ENCODE measurements at regions not wholly inside any gene's neighbourhood (a gene's known extent, or its start where the extent isn't known, plus 50 kb on each side); places are given as distances from the start of the nearest gene placed in this dataset.

DNA sequence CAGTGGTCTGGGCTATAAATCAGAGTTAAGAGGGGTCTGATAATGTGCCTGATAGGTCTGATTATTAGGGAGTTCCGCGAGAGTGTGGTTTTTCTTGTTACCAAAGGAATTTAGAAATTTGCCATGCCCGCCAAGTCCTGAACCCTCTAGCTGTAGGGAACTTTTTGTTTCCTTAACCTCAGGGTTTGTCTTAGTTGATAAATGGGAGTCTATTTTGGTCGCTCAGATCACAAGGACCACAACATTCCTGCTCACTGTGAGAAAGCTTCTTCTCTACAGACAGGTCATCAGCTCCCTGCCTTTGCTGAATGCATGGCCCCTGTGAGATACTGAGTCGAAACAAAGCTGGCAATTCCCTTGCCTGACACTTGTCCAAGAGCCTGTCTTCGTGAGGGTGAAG lies 497.8 kb downstream of the HS3ST4 start:
- DNase-seq = no peak
- H3K27ac Mint-ChIP-seq = no peak overlapping the region
- no peak for ATAC-seq

DNA sequence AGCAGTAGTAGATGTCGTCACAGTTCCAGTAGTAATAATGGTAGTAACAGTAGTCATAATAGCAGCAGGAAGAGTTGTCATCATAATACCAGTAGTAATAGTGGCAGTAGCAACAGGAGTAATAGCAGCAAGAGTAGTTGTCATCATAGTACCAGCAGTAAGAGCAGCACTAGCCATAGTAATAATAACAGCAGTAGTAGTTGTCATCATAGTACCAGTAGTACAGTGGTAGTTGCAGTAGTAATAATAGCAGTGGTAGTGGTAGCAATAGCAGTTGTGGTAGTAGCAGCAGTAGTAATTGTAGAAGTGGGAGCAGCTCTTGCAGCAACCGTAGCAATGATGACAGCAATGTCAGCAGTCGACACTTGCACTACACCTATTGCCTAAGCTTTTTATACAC lies 502.8 kb downstream of the HS3ST4 start:
- no peaks in the 10 kb centered on the region for H3K9me3 ChIP-seq (ENCODE audit: control insufficient read depth, low read length, poor library complexity, severe bottlenecking)
- Mint-ChIP-seq H3K4me1 (no peaks in the 10 kb centered on the region), H3K36me3 (ENCODE audit: low read depth) (no peaks in the 10 kb centered on the region), H3K27ac (no peak overlapping the region), H3K4me3 (no peak overlapping the region), H3K27me3 (peaks cover 4% of the 10 kb centered on the region)
- DNase-seq (no peak), ATAC-seq (no peak)

More for the DNA sequence above, 497.8 kb downstream of the HS3ST4 start:
- no peaks in the 10 kb centered on the region for H3K9me3 ChIP-seq (ENCODE audit: control insufficient read depth, low read length, poor library complexity, severe bottlenecking)
- Mint-ChIP-seq H3K27me3 (peaks cover 18% of the 10 kb centered on the region), H3K4me1 (no peaks in the 10 kb centered on the region), H3K4me3 (no peak overlapping the region), H3K36me3 (ENCODE audit: low read depth) (no peaks in the 10 kb centered on the region)

DNA sequence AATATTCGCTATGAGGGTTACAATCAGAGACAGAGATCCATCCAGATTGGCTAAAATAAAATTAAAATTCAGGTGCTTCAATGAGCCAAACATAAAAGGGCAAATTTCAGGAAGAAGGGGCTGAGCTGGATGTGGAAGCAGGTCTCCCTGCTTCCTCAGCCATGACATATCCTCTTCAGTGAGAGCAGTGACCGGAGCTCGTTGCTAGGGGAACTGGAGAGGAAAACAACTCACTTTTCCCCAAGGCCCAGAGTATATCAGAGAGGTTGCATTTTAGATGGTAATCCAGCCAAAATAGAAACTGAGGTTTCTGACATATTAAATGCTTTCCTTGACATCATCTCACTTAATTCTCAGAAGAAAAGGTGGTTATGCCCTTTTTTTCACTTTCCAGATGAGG lies 503.5 kb downstream of the HS3ST4 start:
- ATAC-seq = no peak
- Mint-ChIP-seq H3K4me3 (no peak overlapping the region), H3K27ac (no peak overlapping the region), H3K36me3 (ENCODE audit: low read depth) (no peaks in the 10 kb centered on the region), H3K4me1 (no peaks in the 10 kb centered on the region), H3K27me3 (peaks cover 8% of the 10 kb centered on the region)
- no peak for DNase-seq
- H3K9me3 ChIP-seq (ENCODE audit: control insufficient read depth, low read length, poor library complexity, severe bottlenecking) = no peaks in the 10 kb centered on the region

DNA sequence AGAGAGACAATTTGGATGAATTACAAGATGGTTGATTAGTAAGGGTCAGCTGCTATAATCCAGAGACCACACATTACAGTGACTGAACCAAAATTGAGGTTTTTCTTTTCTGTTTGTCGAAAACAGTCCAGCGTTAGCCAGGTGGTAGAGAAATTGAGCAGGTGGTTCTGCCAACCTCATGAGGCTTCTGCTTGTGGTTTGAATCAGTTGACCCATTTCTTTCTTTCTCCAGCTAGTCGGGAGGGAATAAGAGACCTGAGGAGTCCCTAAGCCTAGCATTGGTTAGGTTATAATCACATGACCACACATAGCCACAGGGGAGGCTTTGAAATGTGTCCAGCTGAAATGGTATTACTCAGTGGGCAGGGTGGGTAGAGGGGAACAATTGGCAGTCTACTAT lies 504.6 kb downstream of the HS3ST4 start:
- Mint-ChIP-seq H3K4me3 (no peak overlapping the region), H3K27ac (no peak overlapping the region), H3K27me3 (peaks cover 11% of the 10 kb centered on the region), H3K4me1 (no peaks in the 10 kb centered on the region), H3K36me3 (ENCODE audit: low read depth) (no peaks in the 10 kb centered on the region)
- no peaks in the 10 kb centered on the region for H3K9me3 ChIP-seq (ENCODE audit: control insufficient read depth, low read length, poor library complexity, severe bottlenecking)
- DNase-seq (no peak), ATAC-seq (no peak)

DNA sequence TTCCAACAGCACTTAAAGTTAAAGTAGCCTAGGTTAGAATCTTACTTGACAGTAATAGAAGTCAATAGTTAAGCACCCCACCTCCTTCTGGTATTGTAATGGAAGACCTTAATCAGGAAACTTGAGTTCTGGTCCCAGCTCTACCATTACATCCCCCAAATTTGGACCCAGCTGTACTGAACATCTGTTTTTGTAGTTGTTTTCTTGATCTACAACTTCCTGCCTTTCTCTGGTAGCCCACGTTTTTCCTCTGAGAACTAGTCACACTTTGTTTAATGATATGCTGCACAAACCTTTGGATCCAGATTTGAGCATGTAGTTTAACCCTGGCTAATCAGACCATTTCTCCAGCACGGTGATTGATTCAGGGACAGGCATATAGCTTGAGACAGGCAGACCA lies 505.0 kb downstream of the HS3ST4 start:
- Mint-ChIP-seq H3K27me3 (peaks cover 11% of the 10 kb centered on the region), H3K4me3 (no peak overlapping the region), H3K4me1 (no peaks in the 10 kb centered on the region), H3K36me3 (ENCODE audit: low read depth) (no peaks in the 10 kb centered on the region), H3K27ac (no peak overlapping the region)
- DNase-seq (no peak), ATAC-seq (no peak)
- no peaks in the 10 kb centered on the region for H3K9me3 ChIP-seq (ENCODE audit: control insufficient read depth, low read length, poor library complexity, severe bottlenecking)

DNA sequence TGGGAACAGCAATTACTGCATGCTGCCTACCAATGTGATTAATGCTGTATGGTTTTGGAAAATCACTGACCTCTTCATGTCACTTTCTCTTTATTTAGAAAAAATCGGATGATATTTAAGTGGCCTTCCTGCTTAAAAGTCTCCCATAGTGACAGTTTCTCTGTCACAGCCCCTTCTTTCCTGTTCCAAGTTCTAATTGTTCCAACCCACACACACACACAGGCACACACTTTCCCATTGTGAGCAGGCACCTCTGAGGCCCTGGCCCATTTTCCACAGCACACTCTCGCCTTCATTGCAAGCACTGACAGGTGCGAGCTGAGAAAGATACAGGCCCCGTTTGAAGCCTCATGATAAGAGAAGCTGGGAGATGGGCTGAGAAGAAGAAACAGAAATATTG lies 505.9 kb downstream of the HS3ST4 start:
- ATAC-seq (no peak), DNase-seq (no peak)
- Mint-ChIP-seq H3K4me3 (no peak overlapping the region), H3K4me1 (no peaks in the 10 kb centered on the region), H3K27me3 (peaks cover 11% of the 10 kb centered on the region), H3K27ac (no peak overlapping the region), H3K36me3 (ENCODE audit: low read depth) (no peaks in the 10 kb centered on the region)
- H3K9me3 ChIP-seq (ENCODE audit: control insufficient read depth, low read length, poor library complexity, severe bottlenecking) = no peaks in the 10 kb centered on the region

DNA sequence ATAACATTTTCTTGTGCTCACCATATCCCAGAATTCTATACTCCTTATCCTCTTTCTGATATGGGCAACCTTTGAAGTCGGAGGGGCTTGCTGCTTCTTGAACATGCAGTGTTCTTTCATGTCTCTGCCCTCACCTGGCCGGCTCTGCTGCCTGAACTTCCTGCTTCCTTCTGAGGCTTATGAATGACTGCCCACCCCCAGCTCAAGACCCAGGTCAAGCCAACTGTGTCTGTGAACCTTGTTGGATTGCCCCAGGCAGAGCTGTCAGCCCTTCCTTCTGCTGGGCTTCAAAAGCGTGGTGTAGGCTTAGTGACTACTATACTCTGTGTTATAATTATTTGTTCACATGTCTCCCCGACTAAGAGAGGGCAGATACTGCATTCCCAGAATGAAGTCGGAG lies 506.5 kb downstream of the HS3ST4 start:
- no peaks in the 10 kb centered on the region for H3K36me3 Mint-ChIP-seq (ENCODE audit: low read depth)
- H3K4me1 Mint-ChIP-seq = no peaks in the 10 kb centered on the region
- DNase-seq (no peak), ATAC-seq (no peak)
- no peak overlapping the region for H3K27ac Mint-ChIP-seq
- H3K9me3 ChIP-seq (ENCODE audit: control insufficient read depth, low read length, poor library complexity, severe bottlenecking) = no peaks in the 10 kb centered on the region
- H3K4me3 Mint-ChIP-seq = no peak overlapping the region
- H3K27me3 Mint-ChIP-seq = peaks cover 11% of the 10 kb centered on the region

DNA sequence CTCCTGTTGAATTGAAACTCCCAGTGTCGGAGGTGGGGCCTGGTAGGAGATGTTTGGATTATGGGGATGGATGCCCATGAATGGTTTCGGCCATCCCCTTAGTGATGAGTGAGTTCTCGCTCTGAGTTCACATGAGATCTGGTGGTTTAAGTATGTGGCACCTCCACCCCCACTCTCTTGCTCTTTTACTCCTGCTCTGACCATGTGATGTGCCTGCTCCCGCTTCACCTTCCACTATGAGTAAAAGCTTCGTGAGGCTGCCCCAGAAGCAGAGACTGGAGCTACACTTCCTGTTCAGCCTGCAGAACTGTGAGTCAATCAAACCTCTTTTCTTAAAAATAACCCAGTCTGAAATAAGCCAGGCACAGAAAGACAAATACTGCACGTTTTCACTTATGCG lies 512.4 kb downstream of the HS3ST4 start:
- H3K27me3 Mint-ChIP-seq = peaks cover 11% of the 10 kb centered on the region
- ATAC-seq (no peak), DNase-seq (no peak)
- no peaks in the 10 kb centered on the region for H3K9me3 ChIP-seq (ENCODE audit: control insufficient read depth, low read length, poor library complexity, severe bottlenecking)
- no peaks in the 10 kb centered on the region for H3K4me1 Mint-ChIP-seq
- H3K27ac Mint-ChIP-seq = no peak overlapping the region
- no peak overlapping the region for H3K4me3 Mint-ChIP-seq
- no peaks in the 10 kb centered on the region for H3K36me3 Mint-ChIP-seq (ENCODE audit: low read depth)

DNA sequence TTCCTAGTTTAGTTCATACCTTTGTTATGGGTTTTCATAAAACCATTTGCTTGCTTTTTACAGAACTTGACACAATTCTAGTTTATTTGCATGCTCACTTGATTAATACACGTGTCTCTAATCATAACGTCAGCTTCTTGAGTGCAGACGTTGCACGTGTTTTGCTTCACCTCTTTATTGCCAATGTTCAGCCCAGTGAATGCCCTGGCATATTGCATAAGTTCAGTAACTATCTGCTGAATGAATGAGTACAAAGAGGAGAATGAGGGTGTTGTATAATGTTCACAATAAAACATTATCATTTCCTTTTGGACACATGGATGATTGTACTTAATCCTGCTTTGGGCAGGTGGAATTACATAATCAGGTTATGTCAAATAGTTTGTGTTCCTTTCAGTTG lies 519.8 kb downstream of the HS3ST4 start:
- Mint-ChIP-seq H3K27ac (no peak overlapping the region), H3K4me3 (no peak overlapping the region), H3K36me3 (ENCODE audit: low read depth) (no peaks in the 10 kb centered on the region), H3K4me1 (no peaks in the 10 kb centered on the region), H3K27me3 (peaks cover 5% of the 10 kb centered on the region)
- ATAC-seq = no peak
- no peaks in the 10 kb centered on the region for H3K9me3 ChIP-seq (ENCODE audit: control insufficient read depth, low read length, poor library complexity, severe bottlenecking)
- DNase-seq = no peak

DNA sequence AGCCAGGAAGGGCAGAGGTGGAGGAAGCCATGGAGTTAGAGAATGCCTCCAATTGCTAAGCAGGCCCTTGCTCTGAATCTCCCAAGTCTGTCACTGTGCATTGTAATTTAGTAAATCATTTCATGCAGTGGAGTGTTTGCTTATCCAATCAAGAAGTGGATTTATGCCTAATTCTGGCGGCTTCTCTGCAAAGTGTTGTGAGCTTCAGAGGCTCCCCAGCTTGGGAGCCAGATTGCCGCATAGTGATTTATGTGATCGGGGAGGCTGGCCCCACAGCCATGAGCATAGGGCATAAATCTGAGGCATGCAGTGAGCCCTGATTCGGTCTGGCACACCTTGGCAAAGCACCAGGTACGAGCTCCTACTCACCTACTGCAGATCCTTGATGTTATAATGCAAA lies 520.8 kb downstream of the HS3ST4 start:
- no peaks in the 10 kb centered on the region for H3K9me3 ChIP-seq (ENCODE audit: control insufficient read depth, low read length, poor library complexity, severe bottlenecking)
- no peak for ATAC-seq
- H3K27me3 Mint-ChIP-seq = peaks cover 5% of the 10 kb centered on the region

DNA sequence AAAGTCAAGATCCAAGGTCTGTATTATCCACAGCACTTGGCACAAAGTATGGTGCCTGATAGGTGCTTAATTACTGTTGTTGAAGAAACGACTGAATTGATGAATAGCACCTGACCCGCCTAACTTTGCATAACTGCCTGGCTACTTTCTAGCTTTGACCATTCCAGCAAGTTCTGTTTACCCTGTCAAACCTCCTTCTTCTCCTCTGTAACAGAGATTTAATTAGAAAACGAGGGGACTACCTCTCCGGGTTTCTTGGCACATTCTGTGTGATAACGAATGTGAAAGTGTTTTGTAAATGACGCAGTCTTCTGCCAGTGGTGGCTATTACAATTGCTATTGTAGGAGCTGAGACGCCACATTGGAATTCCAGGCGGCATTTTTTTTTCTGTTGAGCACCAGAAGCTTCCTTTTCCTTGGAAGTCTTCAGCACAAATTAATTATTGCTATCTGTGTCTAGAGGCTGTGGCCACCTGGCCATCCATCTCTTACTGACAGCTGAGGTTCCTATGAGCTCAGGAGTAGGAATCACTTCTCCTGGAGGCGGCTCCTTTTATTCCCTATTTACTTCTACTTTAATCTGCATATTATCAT lies 522.9 kb downstream of the HS3ST4 start:
- H3K9me3 ChIP-seq (ENCODE audit: control insufficient read depth, low read length, poor library complexity, severe bottlenecking) = no peaks in the 10 kb centered on the region
- Mint-ChIP-seq H3K36me3 (ENCODE audit: low read depth) (no peaks in the 10 kb centered on the region), H3K4me3 (no peak overlapping the region), H3K4me1 (no peaks in the 10 kb centered on the region), H3K27me3 (peaks cover 5% of the 10 kb centered on the region), H3K27ac (no peak overlapping the region)
- DNase-seq = no peak
- no peak for ATAC-seq

More for the DNA sequence above, 520.8 kb downstream of the HS3ST4 start:
- Mint-ChIP-seq H3K4me1 (no peaks in the 10 kb centered on the region), H3K4me3 (no peak overlapping the region), H3K36me3 (ENCODE audit: low read depth) (no peaks in the 10 kb centered on the region), H3K27ac (no peak overlapping the region)
- DNase-seq = no peak

DNA sequence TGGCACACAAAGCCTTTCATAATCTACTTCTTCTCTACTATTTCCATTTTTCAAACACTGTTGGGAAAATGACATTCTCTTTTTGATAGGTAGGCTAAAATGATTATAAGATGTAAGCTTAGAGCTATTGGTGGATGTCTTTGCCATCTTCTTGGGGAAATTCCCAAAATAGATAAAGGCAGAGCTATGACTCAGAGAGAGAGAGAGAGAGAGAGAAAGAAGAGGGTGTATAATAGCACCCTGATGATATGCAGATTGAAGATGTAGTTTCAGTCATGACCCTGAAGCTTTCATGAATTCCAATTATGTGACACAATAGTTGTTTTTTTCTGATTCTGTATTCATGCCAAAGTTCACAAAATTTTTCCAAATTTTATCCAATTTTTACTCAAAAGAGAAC lies 529.1 kb downstream of the HS3ST4 start:
- no peak overlapping the region for H3K27ac Mint-ChIP-seq
- no peak for ATAC-seq
- peaks cover 5% of the 10 kb centered on the region for H3K27me3 Mint-ChIP-seq

DNA sequence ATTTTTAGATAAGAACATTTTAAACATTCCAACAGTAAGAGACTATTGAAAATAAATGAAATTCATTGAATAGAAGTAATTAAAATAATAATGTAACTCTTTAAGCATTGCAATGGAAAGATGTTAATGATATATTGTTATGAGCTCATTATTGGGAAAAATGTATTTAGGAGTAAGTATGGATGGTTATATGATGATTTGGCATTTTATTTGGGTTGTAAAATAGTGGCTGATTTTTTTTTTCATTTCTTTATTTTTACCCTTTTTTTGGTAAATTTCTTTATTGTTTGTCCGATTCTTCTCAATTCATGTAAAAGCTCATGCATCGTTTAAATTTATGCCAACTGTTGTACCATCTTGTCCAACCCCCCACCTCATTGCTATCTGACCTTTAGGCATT lies 539.9 kb downstream of the HS3ST4 start:
- DNase-seq (no peak), ATAC-seq (no peak)
- no peaks in the 10 kb centered on the region for H3K4me1 Mint-ChIP-seq
- no peak overlapping the region for H3K4me3 Mint-ChIP-seq
- no peaks in the 10 kb centered on the region for H3K27me3 Mint-ChIP-seq
- no peaks in the 10 kb centered on the region for H3K9me3 ChIP-seq (ENCODE audit: control insufficient read depth, low read length, poor library complexity, severe bottlenecking)
- no peaks in the 10 kb centered on the region for H3K36me3 Mint-ChIP-seq (ENCODE audit: low read depth)
- H3K27ac Mint-ChIP-seq = no peak overlapping the region

More for the DNA sequence above, 529.1 kb downstream of the HS3ST4 start:
- H3K9me3 ChIP-seq (ENCODE audit: control insufficient read depth, low read length, poor library complexity, severe bottlenecking) = no peaks in the 10 kb centered on the region
- Mint-ChIP-seq H3K36me3 (ENCODE audit: low read depth) (no peaks in the 10 kb centered on the region), H3K4me3 (no peak overlapping the region), H3K4me1 (no peaks in the 10 kb centered on the region)
- DNase-seq = no peak

DNA sequence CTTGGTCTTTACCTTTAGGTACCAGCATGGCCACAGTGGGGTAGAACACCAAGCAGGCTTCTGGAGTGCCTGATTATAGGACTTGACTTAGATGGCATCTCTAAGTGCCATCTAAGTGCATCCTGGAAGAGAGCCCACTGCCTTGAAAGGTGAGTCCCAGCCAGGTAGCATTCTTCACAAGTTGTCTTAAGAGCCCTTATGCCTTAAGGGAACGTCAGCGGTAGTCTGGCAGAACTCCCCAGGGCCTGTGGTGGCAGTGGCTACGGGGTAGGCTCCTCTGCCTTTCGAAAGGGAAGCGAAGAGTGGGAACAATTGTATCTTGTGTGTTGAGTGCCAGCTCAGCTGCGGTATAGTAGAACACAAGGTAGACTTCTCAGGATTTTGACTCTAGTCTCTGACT lies 549.0 kb downstream of the HS3ST4 start:
- Mint-ChIP-seq H3K36me3 (ENCODE audit: low read depth) (no peaks in the 10 kb centered on the region), H3K27me3 (peaks cover 6% of the 10 kb centered on the region), H3K27ac (no peak overlapping the region), H3K4me3 (no peak overlapping the region), H3K4me1 (no peaks in the 10 kb centered on the region)
- no peak for ATAC-seq
- H3K9me3 ChIP-seq (ENCODE audit: control insufficient read depth, low read length, poor library complexity, severe bottlenecking) = peaks cover 5% of the 10 kb centered on the region
- no peak for DNase-seq
